HepG2 (cell line): ENCODE measurements at regions not wholly inside any gene's neighbourhood (a gene's known extent, or its start where the extent isn't known, plus 50 kb on each side); places are given as distances from the start of the nearest gene placed in this dataset.

Experiments used
- ATAC-seq: fragments of 200-7000 bp; cut with Tn5 transposase; 3 replicates; pipeline ENCODE4 v1.9.1; 2020; ENCODE audit warnings: mild to moderate bottlenecking, moderate library complexity
- BruUV-seq: library from RNA; stranded (reverse); fragments of 400-500 nt; replicated peaks from 2 replicates; lab custom pipeline; 2021; lab: Mats Ljungman, UMichigan
- CTCF ChIA-PET: fragments of 300-600 bp; formaldehyde crosslinking; extraction: SDS; loops from one replicate; lab custom pipeline; 2021; ENCODE audit warnings: low total read pairs, inconsistent platforms, low intra/inter-chr PET ratio; lab: Yijun Ruan, JAX
- POLR2A ChIA-PET: fragments of 350-600 bp; sonication (Branson Sonifier 250); formaldehyde crosslinking; loops from one replicate; lab custom pipeline; 2020; ENCODE audit warnings: antibody characterized with exemption, inconsistent platforms; lab: Yijun Ruan, JAX
- DNase-seq: peaks from one replicate; pipeline ENCODE4 v3.0.0-alpha.2; 2015; ENCODE audit warnings: low spot score
- FAIRE-seq: peaks from 3 replicates; lab custom pipeline; 2011; peaks lifted over from hg19 to GRCh38; lab: Jason Lieb, UNC
- H2AFZ ChIP-seq: one replicate; pipeline ENCODE4 v1.6.1; 2011; ENCODE audit warnings: low read length, inconsistent platforms
- H3K27ac ChIP-seq: fragments of 300-600 bp; 3 replicates; pipeline ENCODE4 v1.8.0; 2011; ENCODE audit warnings: mixed run types, mild to moderate bottlenecking, mixed read lengths, low read length, inconsistent platforms; ENCODE audit not compliant: insufficient read depth; ENCODE audit errors: extremely low read length
- H3K27me3 ChIP-seq, 2 experiments: fragments of 200-600 bp in 1 of 2; 2 replicates in 1 of 2; 3 replicates in 1 of 2; pipeline versions ENCODE4 v1.6.0 to v1.8.0; 2011; ENCODE audit warnings: low read length in 2 of 2, mild to moderate bottlenecking in 2 of 2, moderate library complexity in 2 of 2, inconsistent platforms in 1 of 2; ENCODE audit not compliant: insufficient read depth in 2 of 2, control insufficient read depth in 1 of 2
- H3K36me3 ChIP-seq, 2 experiments: fragments of 200-600 bp in 1 of 2; replicated peaks in 1 of 2; 2 replicates in 1 of 2; 3 replicates in 1 of 2; pipeline versions ENCODE4 v1.5.1 to v1.8.0; 2011; ENCODE audit warnings: low read length in 2 of 2, inconsistent platforms in 1 of 2; ENCODE audit not compliant: insufficient read depth in 2 of 2, control insufficient read depth in 1 of 2
- H3K4me1 ChIP-seq: 2 replicates; pipeline ENCODE4 v1.5.1; 2012; ENCODE audit warnings: low read length, inconsistent platforms; ENCODE audit not compliant: insufficient read depth
- H3K4me2 ChIP-seq: 2 replicates; pipeline ENCODE4 v1.6.0; 2011; ENCODE audit warnings: low read depth, low read length, inconsistent platforms
- H3K4me3 ChIP-seq, 3 experiments: fragments of 200-600 bp in 1 of 3; sonication (generic), shearing (Covaris generic) in 1 of 3; replicated peaks in 1 of 3; 2 replicates each; pipeline ENCODE4 v1.5.1; 2011 to 2016; ENCODE audit warnings: low read length in 3 of 3, inconsistent platforms in 2 of 3, low read depth in 2 of 3, mild to moderate bottlenecking in 2 of 3, control low read depth in 1 of 3, mixed read lengths in 1 of 3; ENCODE audit not compliant: insufficient read depth in 1 of 3
- H3K79me2 ChIP-seq: one replicate; pipeline ENCODE4 v1.6.1; 2011; ENCODE audit warnings: low read length, inconsistent platforms; ENCODE audit not compliant: insufficient read depth
- H3K9ac ChIP-seq: 2 replicates; pipeline ENCODE4 v1.6.0; 2011; ENCODE audit warnings: mild to moderate bottlenecking, low read depth, low read length, inconsistent platforms; ENCODE audit not compliant: insufficient read depth
- H3K9me3 ChIP-seq: 2 replicates; pipeline ENCODE4 v1.5.1; 2012; ENCODE audit warnings: mild to moderate bottlenecking, low read length
- H4K20me1 ChIP-seq: 2 replicates; pipeline ENCODE4 v1.6.0; 2011; ENCODE audit warnings: inconsistent platforms, mild to moderate bottlenecking, low read length, moderate library complexity; ENCODE audit not compliant: insufficient read depth
- GTF3A ChIP-seq: sonication (generic); formaldehyde crosslinking; conservative IDR thresholded peaks from 2 replicates; pipeline ENCODE4 v1.4.0; 2020; ENCODE audit warnings: mild to moderate bottlenecking, missing genetic modification reagents
- HHEX ChIP-seq: IDR thresholded peaks from 2 replicates; pipeline ENCODE4 v1.6.1; 2016; ENCODE audit warnings: control low read depth
- HNF4A ChIP-seq: sonication (generic); formaldehyde crosslinking; IDR thresholded peaks from 2 replicates; pipeline ENCODE4 v1.4.0; 2020; ENCODE audit warnings: missing genetic modification reagents
- PAF1 ChIP-seq: IDR thresholded peaks from 2 replicates; pipeline ENCODE4 v1.6.1; 2016; ENCODE audit warnings: missing genetic modification reagents, missing compliant biosample characterization
- RARG ChIP-seq: sonication (generic); formaldehyde crosslinking; IDR thresholded peaks from 2 replicates; pipeline ENCODE4 v1.4.0; 2020; ENCODE audit warnings: low read depth, mild to moderate bottlenecking, missing genetic modification reagents
- SSRP1 ChIP-seq: IDR thresholded peaks from 2 replicates; pipeline ENCODE4 v1.6.1; 2016; ENCODE audit warnings: control low read depth
- ZBTB33 ChIP-seq: sonication (generic); formaldehyde crosslinking; IDR thresholded peaks from 2 replicates; pipeline ENCODE4 v1.4.0; 2020; ENCODE audit warnings: missing genetic modification reagents
- ZFP37 ChIP-seq: sonication (generic); formaldehyde crosslinking; IDR thresholded peaks from 2 replicates; pipeline ENCODE4 v1.4.0; 2020; ENCODE audit warnings: missing genetic modification reagents, borderline replicate concordance
- ZNF879 ChIP-seq: sonication (generic); formaldehyde crosslinking; IDR thresholded peaks from 2 replicates; pipeline ENCODE4 v1.8.1; 2023; ENCODE audit warnings: missing genetic modification reagents
- ZSCAN12 ChIP-seq: sonication (generic); formaldehyde crosslinking; IDR thresholded peaks from 2 replicates; pipeline ENCODE4 v1.9.0; 2021; ENCODE audit warnings: mild to moderate bottlenecking, missing genetic modification reagents
- WGBS: methylation state at CpG from one replicate; pipeline ENCODE4 v1.1.6; 2017; ENCODE audit warnings: low lambda C conversion rate; 5-methylcytosine and 5-hydroxymethylcytosine counted together
- in situ Hi-C: cut with HindIII; loops from 2 replicates; pipeline ENCODE4 v1.10.0; 2017; ENCODE audit warnings: low pct_unique_long_range_greater_than_20kb; ENCODE audit not compliant: extremely low pct_ligation_motif_present
- intact Hi-C: fragments of 100-400 bp; cut with micrococcal nuclease; formaldehyde crosslinking; loops from one replicate; pipeline ENCODE4 v1.10.0; 2022; ENCODE audit not compliant: unreplicated experiment
- TF ChIP-seq, protein P1 (sequence below): sonication (generic); formaldehyde crosslinking; IDR thresholded peaks from 2 replicates; pipeline ENCODE4 v1.9.0; 2021; ENCODE audit warnings: missing genetic modification reagents, borderline replicate concordance

DNA sequence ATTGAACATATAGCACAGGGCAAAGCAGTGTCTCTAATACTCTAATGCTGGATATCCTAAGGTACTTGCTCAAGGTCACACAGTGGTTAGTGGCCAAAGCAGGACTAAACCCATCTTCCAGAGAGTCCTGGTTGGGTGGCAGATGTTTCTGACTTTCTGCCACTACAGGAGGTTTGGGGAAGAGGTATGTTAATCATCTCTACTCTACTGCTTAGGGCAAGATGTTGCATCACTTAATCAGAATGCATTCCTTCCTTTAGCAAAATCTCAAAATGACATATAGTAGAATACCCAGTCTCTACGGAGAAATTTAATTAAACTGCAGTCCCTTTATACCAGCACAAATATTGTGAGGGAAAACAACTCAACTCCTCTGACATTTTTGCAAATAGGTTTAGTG is 190.7 kb upstream of the FAM241A start:
- Histone ChIP-seq H3K27me3 (no peaks in the 10 kb centered on the region; a peak in 1 of 5 replicates), H3K9me3 (no peaks in the 10 kb centered on the region), H3K79me2 (no peaks in the 10 kb centered on the region)
- in situ Hi-C loops, result no loop called here
- TF ChIP-seq ZNF879 (no peak), GTF3A (CRISPR knock-in tag) (no peak), PAF1 (no peak), HHEX (CRISPR knock-in tag) (no peak), ZSCAN12 (CRISPR knock-in tag) (no peak), ZBTB33 (CRISPR knock-in tag) (no peak), ZFP37 (CRISPR knock-in tag) (no peak), HNF4A (CRISPR knock-in tag) (no peak)
- TF ChIP-seq, all 625 proteins: peak for 0
- ATAC-seq (no peak), FAIRE-seq (no peak), DNase-seq (no peak)
- H3K4me2 ChIP-seq, result no peak overlapping the region
- POLR2A ChIA-PET, result no interaction called here
- no peaks in the 10 kb centered on the region for H3K36me3 ChIP-seq
- intact Hi-C loops, result no loop called here
- WGBS, result 53% methylated on average over 1 of the region's 1 CpG
- H4K20me1 ChIP-seq, result no peaks in the 10 kb centered on the region
- no peak overlapping the region for H3K9ac ChIP-seq
- H3K4me3 ChIP-seq, result no peak overlapping the region
- H3K4me1 ChIP-seq, result no peaks in the 10 kb centered on the region
- H2AFZ ChIP-seq, result no peak overlapping the region
- BruUV-seq, result no TSS peak
- CTCF ChIA-PET, result no interaction called here
- H3K27ac ChIP-seq, result no peak overlapping the region

DNA sequence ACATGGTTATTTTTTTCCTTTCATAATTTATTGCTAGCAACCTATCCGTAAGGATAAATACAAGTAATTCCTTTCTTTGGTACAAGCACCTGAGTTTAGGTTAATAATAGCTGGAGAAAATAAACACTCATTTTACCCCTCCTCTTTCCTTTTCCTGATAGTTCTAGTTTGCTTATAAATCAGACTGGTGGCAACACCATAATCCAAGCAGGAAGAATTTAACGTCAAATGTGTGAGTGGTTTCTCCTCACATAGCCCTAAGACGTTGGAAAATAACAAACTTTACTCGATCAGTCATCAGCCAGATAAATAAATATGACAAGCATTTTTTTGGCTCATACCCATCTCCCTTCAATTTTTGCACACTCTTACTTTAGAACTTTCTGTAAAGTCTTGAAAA is 190.3 kb upstream of the FAM241A start:
- Histone ChIP-seq H3K4me2 (no peak overlapping the region), H3K4me3 (no peak overlapping the region), H3K27ac (no peak overlapping the region), H3K4me1 (no peaks in the 10 kb centered on the region), H4K20me1 (no peaks in the 10 kb centered on the region), H3K36me3 (no peaks in the 10 kb centered on the region), H3K9me3 (no peaks in the 10 kb centered on the region), H2AFZ (no peak overlapping the region), H3K9ac (no peak overlapping the region), H3K79me2 (no peaks in the 10 kb centered on the region), H3K27me3 (no peaks in the 10 kb centered on the region; a peak in 1 of 5 replicates)
- intact Hi-C loops (no loop called here), in situ Hi-C loops (no loop called here)
- no peak for ATAC-seq
- no peak for FAIRE-seq
- BruUV-seq, result no TSS peak
- TF ChIP-seq, protein P1, sequence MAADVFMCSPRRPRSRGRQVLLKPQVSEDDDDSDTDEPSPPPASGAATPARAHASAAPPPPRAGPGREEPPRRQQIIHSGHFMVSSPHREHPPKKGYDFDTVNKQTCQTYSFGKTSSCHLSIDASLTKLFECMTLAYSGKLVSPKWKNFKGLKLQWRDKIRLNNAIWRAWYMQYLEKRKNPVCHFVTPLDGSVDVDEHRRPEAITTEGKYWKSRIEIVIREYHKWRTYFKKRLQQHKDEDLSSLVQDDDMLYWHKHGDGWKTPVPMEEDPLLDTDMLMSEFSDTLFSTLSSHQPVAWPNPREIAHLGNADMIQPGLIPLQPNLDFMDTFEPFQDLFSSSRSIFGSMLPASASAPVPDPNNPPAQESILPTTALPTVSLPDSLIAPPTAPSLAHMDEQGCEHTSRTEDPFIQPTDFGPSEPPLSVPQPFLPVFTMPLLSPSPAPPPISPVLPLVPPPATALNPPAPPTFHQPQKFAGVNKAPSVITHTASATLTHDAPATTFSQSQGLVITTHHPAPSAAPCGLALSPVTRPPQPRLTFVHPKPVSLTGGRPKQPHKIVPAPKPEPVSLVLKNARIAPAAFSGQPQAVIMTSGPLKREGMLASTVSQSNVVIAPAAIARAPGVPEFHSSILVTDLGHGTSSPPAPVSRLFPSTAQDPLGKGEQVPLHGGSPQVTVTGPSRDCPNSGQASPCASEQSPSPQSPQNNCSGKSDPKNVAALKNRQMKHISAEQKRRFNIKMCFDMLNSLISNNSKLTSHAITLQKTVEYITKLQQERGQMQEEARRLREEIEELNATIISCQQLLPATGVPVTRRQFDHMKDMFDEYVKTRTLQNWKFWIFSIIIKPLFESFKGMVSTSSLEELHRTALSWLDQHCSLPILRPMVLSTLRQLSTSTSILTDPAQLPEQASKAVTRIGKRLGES (CRISPR knock-in tag), result no peak
- TF ChIP-seq SSRP1 (CRISPR knock-in tag), result no peak
- TF ChIP-seq RARG (CRISPR knock-in tag), result no peak
- POLR2A ChIA-PET, result no interaction called here
- CTCF ChIA-PET, result no interaction called here
- 15% methylated on average over 4 of the region's 4 CpGs for WGBS
- DNase-seq, result no peak
